ENCODE measurements at regions not wholly inside any gene's neighbourhood (a gene's known extent, or its start where the extent isn't known, plus 50 kb on each side); places are given as distances from the start of the nearest gene placed in this dataset.
A peak's percentile ranks its signal among the peaks of the same experiment; 100 is the strongest.

DNA sequence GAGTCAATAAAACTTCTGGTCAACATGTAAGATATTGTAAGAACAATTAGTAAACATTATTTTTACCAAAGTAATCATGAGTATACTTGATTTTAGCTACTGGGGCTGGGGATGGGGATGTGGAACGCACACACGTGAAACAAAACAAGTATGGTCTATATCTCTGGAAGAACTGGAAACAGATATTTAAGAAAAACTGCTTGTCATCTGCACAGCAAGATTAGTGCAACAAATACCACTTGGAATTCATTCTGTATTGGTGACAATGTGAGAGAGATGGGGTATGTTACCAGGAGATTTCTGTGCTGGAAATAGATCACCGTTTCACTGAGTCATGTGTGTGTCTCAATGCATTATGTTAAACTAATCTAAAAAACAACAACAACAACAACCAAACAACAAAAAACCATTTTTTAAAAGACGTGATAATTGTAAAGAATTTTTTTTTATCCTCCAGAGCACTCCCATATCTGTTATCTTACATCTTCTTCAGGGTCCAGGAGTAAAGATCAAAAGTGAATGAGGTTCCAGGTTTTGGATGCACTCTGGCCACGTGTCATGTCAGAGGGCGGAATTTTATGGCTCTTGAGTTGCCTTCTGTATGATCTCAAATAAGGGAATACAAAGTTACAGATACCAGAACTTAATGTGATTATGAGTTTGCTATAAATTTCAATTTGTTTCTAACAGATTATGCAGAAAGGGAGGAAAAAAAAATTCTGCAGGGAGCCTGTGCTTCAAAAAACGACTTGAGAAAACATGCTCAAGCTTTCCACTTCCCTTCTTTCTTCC lies 153.0 kb downstream of the BBOX1 start:
- DNase-seq (ENCODE audit: low read depth, low spot score) = no peak

- no peak for DNase-seq (ENCODE audit: low read depth, low spot score)
Observed at GRCh38 chr11:27192184-27192583, 151.6 kb downstream of the BBOX1 start.

GRCh38 chr11:27191639-27192038 lies 151.0 kb downstream of the BBOX1 start:
- DNase-seq (ENCODE audit: low read depth, low spot score) = no peak

DNA sequence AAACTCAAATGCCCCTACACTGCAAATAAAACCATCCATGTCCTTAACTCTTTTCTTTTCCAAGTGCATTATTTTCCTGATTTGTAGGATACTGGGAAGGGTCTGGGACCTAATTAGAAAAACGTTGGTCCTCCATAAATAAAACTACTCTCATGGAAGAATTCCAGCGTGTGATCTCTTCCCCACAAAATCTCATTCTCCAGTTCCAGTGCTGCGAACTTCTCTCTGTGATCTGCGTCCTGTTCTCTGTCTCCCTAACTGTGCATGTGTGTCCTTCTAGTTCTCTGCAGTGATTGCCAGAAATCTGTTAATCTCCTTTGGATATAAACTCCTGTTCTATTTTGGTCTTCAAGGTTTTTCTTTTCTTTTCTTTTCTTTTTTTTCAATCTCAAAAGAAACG lies 148.1 kb downstream of the BBOX1 start:
- DNase-seq (ENCODE audit: low read depth, low spot score) = no peak

- DNase-seq (ENCODE audit: low read depth, low spot score) = no peak
Observed at GRCh38 chr11:27187848-27188621, 147.4 kb downstream of the BBOX1 start.

- no peak for DNase-seq (ENCODE audit: low read depth, low spot score)
Observed at GRCh38 chr11:27187075-27187847, 146.6 kb downstream of the BBOX1 start.

GRCh38 chr11:27186580-27186979 lies 146.0 kb downstream of the BBOX1 start:
- DNase-seq (ENCODE audit: low read depth, low spot score) = no peak

GRCh38 chr11:27184458-27185312 lies 144.1 kb downstream of the BBOX1 start:
- no peak for DNase-seq (ENCODE audit: low read depth, low spot score)

- DNase-seq (ENCODE audit: low read depth, low spot score) = peak; percentile 29
Observed at GRCh38 chr11:27183672-27184457, 143.2 kb downstream of the BBOX1 start.

GRCh38 chr11:27179334-27179733 lies 138.7 kb downstream of the BBOX1 start:
- no peak for DNase-seq (ENCODE audit: low read depth, low spot score)

GRCh38 chr11:27178859-27179258 lies 138.2 kb downstream of the BBOX1 start:
- DNase-seq (ENCODE audit: low read depth, low spot score) = no peak

Data from pulmonary artery endothelial cell (primary cell).